ENCODE measurements at regions not wholly inside any gene's neighbourhood (a gene's known extent, or its start where the extent isn't known, plus 50 kb on each side); places are given as distances from the start of the nearest gene placed in this dataset.
"Not testable (repeated sequence)": the region's sequence is repeated elsewhere in the genome, so short reads cannot be mapped to it uniquely, and the experiment has no call there.

GRCh38 chr18:34511435-34511834 lies 198.7 kb upstream of the DTNA start:
- Histone ChIP-seq H3K36me3 (ENCODE audit: control insufficient read depth, insufficient read depth, low read length) (no peaks in the 10 kb centered on the region), H3K79me2 (no peaks in the 10 kb centered on the region), H3K9me3 (ENCODE audit: control insufficient read depth, low read length) (no peaks in the 10 kb centered on the region), H3K9ac (no peak overlapping the region), H3K4me3 (ENCODE audit: low read depth, low read length) (no peak overlapping the region), H3K4me1 (no peaks in the 10 kb centered on the region), H3K4me2 (ENCODE audit: low read length) (no peak overlapping the region), H3K27ac (no peak overlapping the region), H2AFZ (no peak overlapping the region), H3K27me3 (ENCODE audit: control insufficient read depth, insufficient read depth, low read length) (no peaks in the 10 kb centered on the region)
- TF ChIP-seq CTCF (IDR thresholded peaks at IDR 0.05), result no peak

GRCh38 chr18:34511879-34512278 lies 198.2 kb upstream of the DTNA start:
- no peaks in the 10 kb centered on the region for H3K36me3 ChIP-seq (ENCODE audit: control insufficient read depth, insufficient read depth, low read length)
- no peak overlapping the region for H3K9ac ChIP-seq
- no peaks in the 10 kb centered on the region for H3K4me1 ChIP-seq
- no peaks in the 10 kb centered on the region for H3K27me3 ChIP-seq (ENCODE audit: control insufficient read depth, insufficient read depth, low read length)
- H3K4me2 ChIP-seq (ENCODE audit: low read length), result no peak overlapping the region
- no peak overlapping the region for H2AFZ ChIP-seq
- H3K9me3 ChIP-seq (ENCODE audit: control insufficient read depth, low read length), result no peaks in the 10 kb centered on the region
- H3K79me2 ChIP-seq, result no peaks in the 10 kb centered on the region
- no peak overlapping the region for H3K27ac ChIP-seq
- H3K4me3 ChIP-seq (ENCODE audit: low read depth, low read length), result no peak overlapping the region
- no peak for TF ChIP-seq CTCF (IDR thresholded peaks at IDR 0.05)

- no peaks in the 10 kb centered on the region for H3K4me1 ChIP-seq
- no peak overlapping the region for H2AFZ ChIP-seq
- H3K79me2 ChIP-seq, result no peaks in the 10 kb centered on the region
- no peak overlapping the region for H3K4me2 ChIP-seq (ENCODE audit: low read length)
- no peaks in the 10 kb centered on the region for H3K27me3 ChIP-seq (ENCODE audit: control insufficient read depth, insufficient read depth, low read length)
- H3K36me3 ChIP-seq (ENCODE audit: control insufficient read depth, insufficient read depth, low read length), result no peaks in the 10 kb centered on the region
- H3K9ac ChIP-seq, result no peak overlapping the region
- no peak overlapping the region for H3K4me3 ChIP-seq (ENCODE audit: low read depth, low read length)
- H3K27ac ChIP-seq, result no peak overlapping the region
- no peaks in the 10 kb centered on the region for H3K9me3 ChIP-seq (ENCODE audit: control insufficient read depth, low read length)
- TF ChIP-seq CTCF (IDR thresholded peaks at IDR 0.05), result no peak
Observed at GRCh38 chr18:34514238-34514637, 195.9 kb upstream of the DTNA start.

- H3K27ac ChIP-seq, result no peak overlapping the region
- H3K4me3 ChIP-seq (ENCODE audit: low read depth, low read length), result no peak overlapping the region
- no peaks in the 10 kb centered on the region for H3K4me1 ChIP-seq
- H3K4me2 ChIP-seq (ENCODE audit: low read length), result no peak overlapping the region
- TF ChIP-seq CTCF (IDR thresholded peaks at IDR 0.05), result no peak
- H3K79me2 ChIP-seq, result no peaks in the 10 kb centered on the region
- H3K27me3 ChIP-seq (ENCODE audit: control insufficient read depth, insufficient read depth, low read length), result no peaks in the 10 kb centered on the region
- no peaks in the 10 kb centered on the region for H3K36me3 ChIP-seq (ENCODE audit: control insufficient read depth, insufficient read depth, low read length)
- H2AFZ ChIP-seq, result no peak overlapping the region
- no peak overlapping the region for H3K9ac ChIP-seq
- H3K9me3 ChIP-seq (ENCODE audit: control insufficient read depth, low read length), result no peaks in the 10 kb centered on the region
Observed at GRCh38 chr18:34514957-34515356, 195.1 kb upstream of the DTNA start.

GRCh38 chr18:34516355-34516754 lies 193.7 kb upstream of the DTNA start:
- H3K36me3 ChIP-seq (ENCODE audit: control insufficient read depth, insufficient read depth, low read length); H3K27ac ChIP-seq; H3K4me2 ChIP-seq (ENCODE audit: low read length); H3K79me2 ChIP-seq; H3K4me3 ChIP-seq (ENCODE audit: low read depth, low read length); H3K4me1 ChIP-seq; H3K9me3 ChIP-seq (ENCODE audit: control insufficient read depth, low read length); H2AFZ ChIP-seq; H3K9ac ChIP-seq; H3K27me3 ChIP-seq (ENCODE audit: control insufficient read depth, insufficient read depth, low read length): not testable (repeated sequence)

GRCh38 chr18:34516996-34517395 lies 193.1 kb upstream of the DTNA start:
- not testable (repeated sequence) for H3K9ac ChIP-seq; H3K4me2 ChIP-seq (ENCODE audit: low read length); H3K27ac ChIP-seq; H3K9me3 ChIP-seq (ENCODE audit: control insufficient read depth, low read length); H3K36me3 ChIP-seq (ENCODE audit: control insufficient read depth, insufficient read depth, low read length); H3K4me3 ChIP-seq (ENCODE audit: low read depth, low read length); H3K79me2 ChIP-seq; H2AFZ ChIP-seq; H3K4me1 ChIP-seq; H3K27me3 ChIP-seq (ENCODE audit: control insufficient read depth, insufficient read depth, low read length)

Measured in parathyroid adenoma (tissue), 2 donors.